ENCODE measurements at regions not wholly inside any gene's neighbourhood (a gene's known extent, or its start where the extent isn't known, plus 50 kb on each side); places are given as distances from the start of the nearest gene placed in this dataset.

DNA sequence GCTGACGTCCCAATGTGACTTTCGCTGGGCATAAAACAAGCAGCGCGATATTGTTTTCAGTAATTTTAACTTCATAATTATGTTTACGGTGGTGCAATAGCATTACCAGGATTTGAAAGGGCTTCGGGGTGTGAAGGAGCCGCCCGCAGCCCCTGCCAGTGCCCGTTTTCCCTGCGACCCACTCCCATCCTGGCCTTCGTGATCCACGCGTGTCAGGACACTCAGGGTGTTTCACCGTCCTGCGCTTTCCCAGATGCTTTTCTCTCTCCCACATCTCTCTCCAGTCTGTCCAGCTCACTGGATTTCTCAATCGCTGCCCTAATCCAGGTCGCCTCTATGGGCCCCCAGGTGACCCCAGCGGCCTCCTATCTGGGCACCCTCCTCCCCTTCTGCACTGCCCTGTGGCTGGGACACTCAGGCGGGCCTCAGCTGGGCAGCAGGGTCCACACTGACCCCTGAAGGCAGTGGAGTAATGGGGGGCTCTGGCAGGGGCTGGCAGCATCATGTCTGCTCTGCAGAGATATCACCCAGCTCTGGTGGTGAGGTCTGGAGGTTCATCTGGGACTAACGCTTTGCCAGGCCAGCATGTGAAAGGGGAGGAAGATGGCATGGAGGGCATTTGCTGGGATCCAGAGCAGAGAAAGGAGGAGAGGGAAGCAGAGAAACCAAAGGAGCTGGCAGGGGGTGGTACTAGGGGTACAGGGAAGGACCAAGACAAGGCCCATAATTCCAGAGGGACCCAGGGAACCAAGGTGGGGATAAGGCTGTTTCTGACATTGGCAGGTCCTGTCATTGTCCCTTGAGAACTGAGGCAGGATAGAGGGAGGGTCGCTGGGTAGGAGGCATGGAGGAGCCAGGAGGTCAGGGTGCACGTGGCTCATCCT is 622.8 kb downstream of the BRD1 start:
- no peaks in the 10 kb centered on the region for H3K36me3 Mint-ChIP-seq
- Histone ChIP-seq H3K27me3 (ENCODE audit: insufficient read depth, low read length, poor library complexity, severe bottlenecking) (no peaks in the 10 kb centered on the region), H3K4me3 (ENCODE audit: low read length) (no peak overlapping the region), H3K36me3 (ENCODE audit: insufficient read depth, low read length) (no peaks in the 10 kb centered on the region), H3K27ac (ENCODE audit: low read depth, low read length) (no peak overlapping the region), H3K4me1 (ENCODE audit: insufficient read depth, low read length) (no peaks in the 10 kb centered on the region), H3K9me3 (ENCODE audit: low read length) (no peaks in the 10 kb centered on the region)
- H3K4me3 Mint-ChIP-seq: no peak overlapping the region
- no peaks in the 10 kb centered on the region for H3K4me1 Mint-ChIP-seq
- POLR2A ChIA-PET: no interaction called here
- H3K9me3 Mint-ChIP-seq: no peaks in the 10 kb centered on the region
- H3K27ac Mint-ChIP-seq: peak overlapping the region in 1 of 8 donors; percentile 16
- no peak for DNase-seq
- CTCF ChIA-PET: no interaction called here
- H3K27me3 Mint-ChIP-seq: peaks cover 4 to 7% of the 10 kb centered on the region in 2 donors

GRCh38 chr22:49203859-49204598 is 623.6 kb downstream of the BRD1 start:
- Mint-ChIP-seq H3K4me3 (no peak overlapping the region), H3K27me3 (peaks cover 3 to 4% of the 10 kb centered on the region in 2 donors), H3K27ac (no peak overlapping the region), H3K9me3 (no peaks in the 10 kb centered on the region), H3K4me1 (no peaks in the 10 kb centered on the region), H3K36me3 (no peaks in the 10 kb centered on the region)
- Histone ChIP-seq H3K4me3 (ENCODE audit: low read length) (no peak overlapping the region), H3K27ac (ENCODE audit: low read depth, low read length) (no peak overlapping the region), H3K27me3 (ENCODE audit: insufficient read depth, low read length, poor library complexity, severe bottlenecking) (no peaks in the 10 kb centered on the region), H3K36me3 (ENCODE audit: insufficient read depth, low read length) (no peaks in the 10 kb centered on the region), H3K4me1 (ENCODE audit: insufficient read depth, low read length) (no peaks in the 10 kb centered on the region), H3K9me3 (ENCODE audit: low read length) (no peaks in the 10 kb centered on the region)
- CTCF ChIA-PET: no interaction called here
- POLR2A ChIA-PET: no interaction called here
- no peak for DNase-seq

- Histone ChIP-seq H3K36me3 (ENCODE audit: insufficient read depth, low read length) (no peaks in the 10 kb centered on the region), H3K4me1 (ENCODE audit: insufficient read depth, low read length) (no peaks in the 10 kb centered on the region), H3K27ac (ENCODE audit: low read depth, low read length) (no peak overlapping the region), H3K4me3 (ENCODE audit: low read length) (no peak overlapping the region), H3K27me3 (ENCODE audit: insufficient read depth, low read length, poor library complexity, severe bottlenecking) (no peaks in the 10 kb centered on the region), H3K9me3 (ENCODE audit: low read length) (no peaks in the 10 kb centered on the region)
- ChIA-PET POLR2A (no interaction called here), CTCF (no interaction called here)
- DNase-seq: no peak
- no peak overlapping the region for H3K4me3 Mint-ChIP-seq
- H3K27ac Mint-ChIP-seq: no peak overlapping the region
- H3K9me3 Mint-ChIP-seq: no peaks in the 10 kb centered on the region
- peaks cover 3 to 4% of the 10 kb centered on the region in 2 donors for H3K27me3 Mint-ChIP-seq
- no peaks in the 10 kb centered on the region for H3K4me1 Mint-ChIP-seq
- no peaks in the 10 kb centered on the region for H3K36me3 Mint-ChIP-seq
These were observed 624.4 kb downstream of the BRD1 start for GRCh38 chr22:49203091-49203858.

- Mint-ChIP-seq H3K9me3 (no peaks in the 10 kb centered on the region), H3K4me3 (no peak overlapping the region), H3K36me3 (no peaks in the 10 kb centered on the region), H3K27me3 (peaks cover 3 to 8% of the 10 kb centered on the region in 2 donors), H3K27ac (no peak overlapping the region), H3K4me1 (no peaks in the 10 kb centered on the region)
- no peaks in the 10 kb centered on the region for H3K4me1 ChIP-seq (ENCODE audit: insufficient read depth, low read length)
- DNase-seq: no peak
- POLR2A ChIA-PET: no interaction called here
- H3K9me3 ChIP-seq (ENCODE audit: low read length): no peaks in the 10 kb centered on the region
- H3K4me3 ChIP-seq (ENCODE audit: low read length): no peak overlapping the region
- H3K36me3 ChIP-seq (ENCODE audit: insufficient read depth, low read length): no peaks in the 10 kb centered on the region
- H3K27ac ChIP-seq (ENCODE audit: low read depth, low read length): no peak overlapping the region
- CTCF ChIA-PET: no interaction called here
- no peaks in the 10 kb centered on the region for H3K27me3 ChIP-seq (ENCODE audit: insufficient read depth, low read length, poor library complexity, severe bottlenecking)
These were observed 625.4 kb downstream of the BRD1 start for GRCh38 chr22:49202226-49202625.

- Histone ChIP-seq H3K4me1 (ENCODE audit: insufficient read depth, low read length) (no peaks in the 10 kb centered on the region), H3K27ac (ENCODE audit: low read depth, low read length) (no peak overlapping the region), H3K27me3 (ENCODE audit: insufficient read depth, low read length, poor library complexity, severe bottlenecking) (no peaks in the 10 kb centered on the region), H3K4me3 (ENCODE audit: low read length) (no peak overlapping the region), H3K36me3 (ENCODE audit: insufficient read depth, low read length) (no peaks in the 10 kb centered on the region), H3K9me3 (ENCODE audit: low read length) (no peaks in the 10 kb centered on the region)
- no peaks in the 10 kb centered on the region for H3K9me3 Mint-ChIP-seq
- H3K27ac Mint-ChIP-seq: no peak overlapping the region
- DNase-seq: no peak
- no peak overlapping the region for H3K4me3 Mint-ChIP-seq
- H3K36me3 Mint-ChIP-seq: no peaks in the 10 kb centered on the region
- H3K27me3 Mint-ChIP-seq: peaks cover under 1 to 7% of the 10 kb centered on the region in 2 donors
- ChIA-PET POLR2A (no interaction called here), CTCF (no interaction called here)
- H3K4me1 Mint-ChIP-seq: no peaks in the 10 kb centered on the region
These were observed 626.4 kb downstream of the BRD1 start for GRCh38 chr22:49201046-49201970.

- Histone ChIP-seq H3K27me3 (ENCODE audit: insufficient read depth, low read length, poor library complexity, severe bottlenecking) (no peaks in the 10 kb centered on the region), H3K36me3 (ENCODE audit: insufficient read depth, low read length) (no peaks in the 10 kb centered on the region), H3K9me3 (ENCODE audit: low read length) (no peaks in the 10 kb centered on the region), H3K4me1 (ENCODE audit: insufficient read depth, low read length) (no peaks in the 10 kb centered on the region), H3K4me3 (ENCODE audit: low read length) (no peak overlapping the region), H3K27ac (ENCODE audit: low read depth, low read length) (no peak overlapping the region)
- DNase-seq: no peak
- H3K27me3 Mint-ChIP-seq: peaks cover 0 to 4% of the 10 kb centered on the region in 2 donors
- no peak overlapping the region for H3K27ac Mint-ChIP-seq
- H3K9me3 Mint-ChIP-seq: no peaks in the 10 kb centered on the region
- no peak overlapping the region for H3K4me3 Mint-ChIP-seq
- H3K36me3 Mint-ChIP-seq: no peaks in the 10 kb centered on the region
- POLR2A ChIA-PET: no interaction called here
- CTCF ChIA-PET: no interaction called here
- no peaks in the 10 kb centered on the region for H3K4me1 Mint-ChIP-seq
These were observed 628.4 kb downstream of the BRD1 start for GRCh38 chr22:49199224-49199623.

GRCh38 chr22:49198705-49199084 is 629.0 kb downstream of the BRD1 start:
- CTCF ChIA-PET: no interaction called here
- no peaks in the 10 kb centered on the region for H3K36me3 Mint-ChIP-seq
- H3K4me1 Mint-ChIP-seq: no peaks in the 10 kb centered on the region
- Histone ChIP-seq H3K27ac (ENCODE audit: low read depth, low read length) (no peak overlapping the region), H3K4me3 (ENCODE audit: low read length) (no peak overlapping the region), H3K9me3 (ENCODE audit: low read length) (no peaks in the 10 kb centered on the region), H3K27me3 (ENCODE audit: insufficient read depth, low read length, poor library complexity, severe bottlenecking) (no peaks in the 10 kb centered on the region), H3K36me3 (ENCODE audit: insufficient read depth, low read length) (no peaks in the 10 kb centered on the region), H3K4me1 (ENCODE audit: insufficient read depth, low read length) (no peaks in the 10 kb centered on the region)
- POLR2A ChIA-PET: no interaction called here
- H3K4me3 Mint-ChIP-seq: no peak overlapping the region
- DNase-seq: no peak
- no peak overlapping the region for H3K27ac Mint-ChIP-seq
- peaks cover 0 to 4% of the 10 kb centered on the region in 2 donors for H3K27me3 Mint-ChIP-seq
- no peaks in the 10 kb centered on the region for H3K9me3 Mint-ChIP-seq

All from CD8-positive, alpha-beta memory T cell (primary cell).